HepG2 (cell line): ENCODE measurements at regions not wholly inside any gene's neighbourhood (a gene's known extent, or its start where the extent isn't known, plus 50 kb on each side); places are given as distances from the start of the nearest gene placed in this dataset.

Experiments used
- ATAC-seq: fragments of 200-7000 bp; cut with Tn5 transposase; 3 replicates; pipeline ENCODE4 v1.9.1; 2020; ENCODE audit warnings: mild to moderate bottlenecking, moderate library complexity
- BruUV-seq: library from RNA; stranded (reverse); fragments of 400-500 nt; replicated peaks from 2 replicates; lab custom pipeline; 2021; lab: Mats Ljungman, UMichigan
- CTCF ChIA-PET: fragments of 300-600 bp; formaldehyde crosslinking; extraction: SDS; loops from one replicate; lab custom pipeline; 2021; ENCODE audit warnings: low total read pairs, inconsistent platforms, low intra/inter-chr PET ratio; lab: Yijun Ruan, JAX
- POLR2A ChIA-PET: fragments of 350-600 bp; sonication (Branson Sonifier 250); formaldehyde crosslinking; loops from one replicate; lab custom pipeline; 2020; ENCODE audit warnings: antibody characterized with exemption, inconsistent platforms; lab: Yijun Ruan, JAX
- DNase-seq: peaks from one replicate; pipeline ENCODE4 v3.0.0-alpha.2; 2015; ENCODE audit warnings: low spot score
- FAIRE-seq: peaks from 3 replicates; lab custom pipeline; 2011; peaks lifted over from hg19 to GRCh38; lab: Jason Lieb, UNC
- H2AFZ ChIP-seq: one replicate; pipeline ENCODE4 v1.6.1; 2011; ENCODE audit warnings: low read length, inconsistent platforms
- H3K27ac ChIP-seq: fragments of 300-600 bp; 3 replicates; pipeline ENCODE4 v1.8.0; 2011; ENCODE audit warnings: mixed run types, mild to moderate bottlenecking, mixed read lengths, low read length, inconsistent platforms; ENCODE audit not compliant: insufficient read depth; ENCODE audit errors: extremely low read length
- H3K27me3 ChIP-seq, 2 experiments: fragments of 200-600 bp in 1 of 2; 2 replicates in 1 of 2; 3 replicates in 1 of 2; pipeline versions ENCODE4 v1.6.0 to v1.8.0; 2011; ENCODE audit warnings: low read length in 2 of 2, mild to moderate bottlenecking in 2 of 2, moderate library complexity in 2 of 2, inconsistent platforms in 1 of 2; ENCODE audit not compliant: insufficient read depth in 2 of 2, control insufficient read depth in 1 of 2
- H3K36me3 ChIP-seq, 2 experiments: fragments of 200-600 bp in 1 of 2; replicated peaks in 1 of 2; 2 replicates in 1 of 2; 3 replicates in 1 of 2; pipeline versions ENCODE4 v1.5.1 to v1.8.0; 2011; ENCODE audit warnings: low read length in 2 of 2, inconsistent platforms in 1 of 2; ENCODE audit not compliant: insufficient read depth in 2 of 2, control insufficient read depth in 1 of 2
- H3K4me1 ChIP-seq: 2 replicates; pipeline ENCODE4 v1.5.1; 2012; ENCODE audit warnings: low read length, inconsistent platforms; ENCODE audit not compliant: insufficient read depth
- H3K4me2 ChIP-seq: 2 replicates; pipeline ENCODE4 v1.6.0; 2011; ENCODE audit warnings: low read depth, low read length, inconsistent platforms
- H3K4me3 ChIP-seq, 3 experiments: fragments of 200-600 bp in 1 of 3; sonication (generic), shearing (Covaris generic) in 1 of 3; replicated peaks in 1 of 3; 2 replicates each; pipeline ENCODE4 v1.5.1; 2011 to 2016; ENCODE audit warnings: low read length in 3 of 3, inconsistent platforms in 2 of 3, low read depth in 2 of 3, mild to moderate bottlenecking in 2 of 3, control low read depth in 1 of 3, mixed read lengths in 1 of 3; ENCODE audit not compliant: insufficient read depth in 1 of 3
- H3K79me2 ChIP-seq: one replicate; pipeline ENCODE4 v1.6.1; 2011; ENCODE audit warnings: low read length, inconsistent platforms; ENCODE audit not compliant: insufficient read depth
- H3K9ac ChIP-seq: 2 replicates; pipeline ENCODE4 v1.6.0; 2011; ENCODE audit warnings: mild to moderate bottlenecking, low read depth, low read length, inconsistent platforms; ENCODE audit not compliant: insufficient read depth
- H3K9me3 ChIP-seq: 2 replicates; pipeline ENCODE4 v1.5.1; 2012; ENCODE audit warnings: mild to moderate bottlenecking, low read length
- H4K20me1 ChIP-seq: 2 replicates; pipeline ENCODE4 v1.6.0; 2011; ENCODE audit warnings: inconsistent platforms, mild to moderate bottlenecking, low read length, moderate library complexity; ENCODE audit not compliant: insufficient read depth
- HIC2 ChIP-seq: sonication (generic); formaldehyde crosslinking; IDR thresholded peaks from 2 replicates; pipeline ENCODE4 v1.9.0; 2022; ENCODE audit warnings: low read depth, missing genetic modification reagents
- HNF1A ChIP-seq, 2 experiments: sonication (generic) in 1 of 2; formaldehyde crosslinking in 1 of 2; IDR thresholded peaks; 2 replicates each; pipeline versions ENCODE4 v1.4.0 to v1.6.1; 2016 to 2020; ENCODE audit warnings: borderline replicate concordance in 1 of 2, low read depth in 1 of 2, mild to moderate bottlenecking in 1 of 2, missing genetic modification reagents in 1 of 2
- HNRNPH1 ChIP-seq: fragments of 200-400 bp; formaldehyde crosslinking; optimal IDR thresholded peaks from 2 replicates; pipeline ENCODE3; 2017; ENCODE audit warnings: mild to moderate bottlenecking, low read depth, low read length
- MEF2D ChIP-seq: sonication (generic); formaldehyde crosslinking; IDR thresholded peaks from 2 replicates; pipeline ENCODE4 v1.5.1; 2020; ENCODE audit warnings: mild to moderate bottlenecking, missing genetic modification reagents
- PHB2 ChIP-seq: fragments of 450-650 bp; IDR thresholded peaks from 2 replicates; pipeline ENCODE4 v1.6.1; 2018; ENCODE audit not compliant: partially characterized antibody
- TRIM22 ChIP-seq: fragments of 450-650 bp; IDR thresholded peaks from 2 replicates; pipeline ENCODE4 v1.6.1; 2017
- ZBTB1 ChIP-seq: sonication (generic); formaldehyde crosslinking; IDR thresholded peaks from 2 replicates; pipeline ENCODE4 v1.4.0; 2020; ENCODE audit warnings: missing genetic modification reagents, borderline replicate concordance
- ZNF530 ChIP-seq: sonication (generic); formaldehyde crosslinking; IDR thresholded peaks from 2 replicates; pipeline ENCODE4 v1.5.0; 2020; ENCODE audit warnings: low read depth, mild to moderate bottlenecking, missing genetic modification reagents
- ZNF703 ChIP-seq: sonication (generic); formaldehyde crosslinking; IDR thresholded peaks from 2 replicates; pipeline ENCODE4 v1.5.1; 2020; ENCODE audit warnings: missing genetic modification reagents, mild to moderate bottlenecking, moderate library complexity, borderline replicate concordance
- ZNF746 ChIP-seq: sonication (generic); formaldehyde crosslinking; IDR thresholded peaks from 2 replicates; pipeline ENCODE4 v1.8.0; 2022; ENCODE audit warnings: mild to moderate bottlenecking, missing genetic modification reagents
- WGBS: methylation state at CpG from one replicate; pipeline ENCODE4 v1.1.6; 2017; ENCODE audit warnings: low lambda C conversion rate; 5-methylcytosine and 5-hydroxymethylcytosine counted together
- in situ Hi-C: cut with HindIII; loops from 2 replicates; pipeline ENCODE4 v1.10.0; 2017; ENCODE audit warnings: low pct_unique_long_range_greater_than_20kb; ENCODE audit not compliant: extremely low pct_ligation_motif_present
- intact Hi-C: fragments of 100-400 bp; cut with micrococcal nuclease; formaldehyde crosslinking; loops from one replicate; pipeline ENCODE4 v1.10.0; 2022; ENCODE audit not compliant: unreplicated experiment

GRCh38 chr5:118711727-118712126 is 276.6 kb downstream of the DTWD2 start (continued):
- no peak for TF ChIP-seq HIC2 (CRISPR knock-in tag)
- TF ChIP-seq PHB2, result no peak
- TF ChIP-seq ZNF703 (CRISPR knock-in tag), result no peak
- no peak for TF ChIP-seq HNRNPH1
- no peak for TF ChIP-seq MEF2D (CRISPR knock-in tag)
- no peak for TF ChIP-seq ZBTB1 (CRISPR knock-in tag)

GRCh38 chr5:118705959-118706667 is 282.2 kb downstream of the DTWD2 start:
- Histone ChIP-seq H3K79me2 (no peaks in the 10 kb centered on the region), H3K9me3 (peaks cover 20% of the 10 kb centered on the region), H2AFZ (no peak overlapping the region), H4K20me1 (no peaks in the 10 kb centered on the region)
- no peak for TF ChIP-seq TRIM22
- no peak for TF ChIP-seq ZNF530 (CRISPR knock-in tag)
- TF ChIP-seq ZNF746 (CRISPR knock-in tag), result no peak
- no peak for TF ChIP-seq HNF1A (IDR thresholded peaks at IDR 0.05; ENCODE audit: low read depth)
- no peak for TF ChIP-seq HNF1A (CRISPR knock-in tag; IDR thresholded peaks at IDR 0.05; ENCODE audit: borderline replicate concordance)
- TF ChIP-seq, all 625 proteins: peak for 0
- Histone ChIP-seq H3K27ac (no peak overlapping the region), H3K27me3 (no peaks in the 10 kb centered on the region), H3K4me3 (no peak overlapping the region), H3K4me2 (no peak overlapping the region), H3K9ac (no peak overlapping the region), H3K36me3 (no peaks in the 10 kb centered on the region), H3K4me1 (no peaks in the 10 kb centered on the region)
- ChIA-PET CTCF (no interaction called here), POLR2A (no interaction called here)
- 3% methylated on average over 4 of the region's 4 CpGs for WGBS
- ATAC-seq, result no peak
- FAIRE-seq, result no peak
- intact Hi-C loops, result no loop called here
- DNase-seq, result no peak
- in situ Hi-C loops, result no loop called here
- BruUV-seq, result no TSS peak
